ENCODE measurements at regions not wholly inside any gene's neighbourhood (a gene's known extent, or its start where the extent isn't known, plus 50 kb on each side); places are given as distances from the start of the nearest gene placed in this dataset.

- no peak for DNase-seq (ENCODE audit: low read depth)
- TF ChIP-seq, protein P1, sequence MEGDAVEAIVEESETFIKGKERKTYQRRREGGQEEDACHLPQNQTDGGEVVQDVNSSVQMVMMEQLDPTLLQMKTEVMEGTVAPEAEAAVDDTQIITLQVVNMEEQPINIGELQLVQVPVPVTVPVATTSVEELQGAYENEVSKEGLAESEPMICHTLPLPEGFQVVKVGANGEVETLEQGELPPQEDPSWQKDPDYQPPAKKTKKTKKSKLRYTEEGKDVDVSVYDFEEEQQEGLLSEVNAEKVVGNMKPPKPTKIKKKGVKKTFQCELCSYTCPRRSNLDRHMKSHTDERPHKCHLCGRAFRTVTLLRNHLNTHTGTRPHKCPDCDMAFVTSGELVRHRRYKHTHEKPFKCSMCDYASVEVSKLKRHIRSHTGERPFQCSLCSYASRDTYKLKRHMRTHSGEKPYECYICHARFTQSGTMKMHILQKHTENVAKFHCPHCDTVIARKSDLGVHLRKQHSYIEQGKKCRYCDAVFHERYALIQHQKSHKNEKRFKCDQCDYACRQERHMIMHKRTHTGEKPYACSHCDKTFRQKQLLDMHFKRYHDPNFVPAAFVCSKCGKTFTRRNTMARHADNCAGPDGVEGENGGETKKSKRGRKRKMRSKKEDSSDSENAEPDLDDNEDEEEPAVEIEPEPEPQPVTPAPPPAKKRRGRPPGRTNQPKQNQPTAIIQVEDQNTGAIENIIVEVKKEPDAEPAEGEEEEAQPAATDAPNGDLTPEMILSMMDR (IDR thresholded peaks at IDR 0.05; ENCODE audit: low read depth, low read length): no peak
- TF ChIP-seq MAX (IDR thresholded peaks at IDR 0.05; ENCODE audit: low read depth, low read length): no peak
- no peak for TF ChIP-seq POLR2A (IDR thresholded peaks at IDR 0.05; ENCODE audit: extremely low read depth, insufficient read length)
- H3K4me3 ChIP-seq (ENCODE audit: low read depth, low read length): no peak overlapping the region
These were observed 224.7 kb upstream of the BLID start for GRCh38 chr11:122340607-122341290.

DNA sequence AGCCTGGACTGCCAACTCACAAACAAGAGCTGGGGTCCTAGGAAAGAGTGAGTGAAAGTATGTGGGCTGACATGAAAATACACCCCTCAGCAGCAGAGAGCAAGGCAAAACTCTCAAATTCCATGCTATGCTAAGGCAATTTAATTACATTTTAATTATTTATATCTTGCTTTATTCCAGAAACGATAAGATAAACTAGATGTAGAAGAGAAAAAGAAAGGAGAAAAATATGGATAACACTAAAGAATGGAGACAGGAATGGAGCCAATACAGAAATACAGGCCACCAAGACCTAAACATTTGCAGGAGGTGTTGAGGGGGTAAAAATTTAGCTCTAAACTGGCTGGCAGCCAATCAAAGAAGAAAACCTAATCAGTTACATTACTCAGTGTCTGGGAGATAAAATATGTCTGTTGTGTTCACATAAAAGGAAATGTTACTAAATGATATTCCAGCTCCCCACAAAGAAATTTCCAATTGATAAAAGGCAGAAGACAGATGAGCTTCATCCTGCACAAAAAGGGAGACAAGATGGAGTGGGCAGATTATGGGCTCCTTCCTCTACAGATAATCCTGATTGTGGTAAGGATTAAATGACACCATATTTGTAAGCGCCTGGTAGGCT is 223.5 kb upstream of the BLID start:
- no peak for DNase-seq (ENCODE audit: low read depth)
- H3K4me3 ChIP-seq (ENCODE audit: low read depth, low read length): no peak overlapping the region
- TF ChIP-seq POLR2A (IDR thresholded peaks at IDR 0.05; ENCODE audit: extremely low read depth, insufficient read length) (no peak), MAX (IDR thresholded peaks at IDR 0.05; ENCODE audit: low read depth, low read length) (no peak), MYC (IDR thresholded peaks at IDR 0.05; ENCODE audit: low read depth, low read length) (no peak)
- TF ChIP-seq, protein P1 (IDR thresholded peaks at IDR 0.05; ENCODE audit: low read depth, low read length): no peak

- no peak overlapping the region for H3K4me3 ChIP-seq (ENCODE audit: low read depth, low read length)
- TF ChIP-seq, protein P1 (IDR thresholded peaks at IDR 0.05; ENCODE audit: low read depth, low read length): no peak
- TF ChIP-seq POLR2A (IDR thresholded peaks at IDR 0.05; ENCODE audit: extremely low read depth, insufficient read length) (no peak), MYC (IDR thresholded peaks at IDR 0.05; ENCODE audit: low read depth, low read length) (no peak), MAX (IDR thresholded peaks at IDR 0.05; ENCODE audit: low read depth, low read length) (no peak)
- no peak for DNase-seq (ENCODE audit: low read depth)
These were observed 221.7 kb upstream of the BLID start for GRCh38 chr11:122337704-122338103.

DNA sequence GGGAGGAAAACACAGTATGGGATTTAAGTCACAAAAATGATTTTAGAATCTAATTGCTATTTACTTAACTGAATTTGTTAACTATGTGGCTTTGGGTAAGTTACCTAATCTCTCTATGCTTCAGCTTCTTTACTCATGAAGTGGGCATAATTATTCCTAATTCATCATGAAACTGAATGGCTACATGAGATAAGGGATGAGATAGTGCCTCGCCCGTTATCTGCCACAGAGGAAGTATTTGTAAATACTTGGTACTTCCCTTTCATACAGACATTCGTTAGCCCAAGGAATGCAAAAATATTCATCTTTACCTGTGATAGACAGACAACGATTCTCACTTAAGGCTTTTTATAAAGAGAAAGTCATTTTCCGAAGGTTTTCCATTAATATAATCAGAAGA is 221.2 kb upstream of the BLID start:
- TF ChIP-seq MYC (IDR thresholded peaks at IDR 0.05; ENCODE audit: low read depth, low read length) (no peak), MAX (IDR thresholded peaks at IDR 0.05; ENCODE audit: low read depth, low read length) (no peak), POLR2A (IDR thresholded peaks at IDR 0.05; ENCODE audit: extremely low read depth, insufficient read length) (no peak)
- TF ChIP-seq, protein P1 (IDR thresholded peaks at IDR 0.05; ENCODE audit: low read depth, low read length): no peak
- DNase-seq (ENCODE audit: low read depth): peak; percentile 64
- no peak overlapping the region for H3K4me3 ChIP-seq (ENCODE audit: low read depth, low read length)

DNA sequence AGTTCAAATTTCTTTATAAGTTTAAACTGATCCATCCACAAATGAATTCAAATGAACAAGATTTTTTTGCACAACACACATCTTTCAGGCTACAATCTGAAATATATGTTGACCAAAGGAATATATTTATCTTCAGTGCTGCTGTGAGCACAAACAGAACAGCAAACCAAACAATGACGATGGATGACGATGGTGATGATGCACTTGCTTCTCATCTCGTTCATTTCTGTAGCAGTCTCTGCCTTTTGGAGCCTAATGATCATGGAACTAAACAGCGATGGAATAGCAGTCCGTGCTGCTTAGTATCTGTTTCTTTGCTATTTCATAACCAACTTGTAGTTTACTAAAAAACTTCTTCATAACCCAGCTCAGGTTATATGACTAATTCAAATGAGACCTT is 220.7 kb upstream of the BLID start:
- TF ChIP-seq MYC (IDR thresholded peaks at IDR 0.05; ENCODE audit: low read depth, low read length): no peak
- TF ChIP-seq POLR2A (IDR thresholded peaks at IDR 0.05; ENCODE audit: extremely low read depth, insufficient read length): no peak
- TF ChIP-seq, protein P1 (IDR thresholded peaks at IDR 0.05; ENCODE audit: low read depth, low read length): no peak
- no peak for DNase-seq (ENCODE audit: low read depth)

More for the DNA sequence above, 220.7 kb upstream of the BLID start:
- no peak overlapping the region for H3K4me3 ChIP-seq (ENCODE audit: low read depth, low read length)
